IPS DF 4.7 (cell line): ENCODE measurements at regions not wholly inside any gene's neighbourhood (a gene's known extent, or its start where the extent isn't known, plus 50 kb on each side); places are given as distances from the start of the nearest gene placed in this dataset.
A peak's percentile ranks its signal among the peaks of the same experiment; 100 is the strongest.

Experiments used
- DNase-seq: peaks from one replicate; pipeline ENCODE4 v3.0.0-alpha.2; 2013; ENCODE audit warnings: low spot score; ENCODE audit errors: extremely low read depth

- no peak for DNase-seq
Observed at GRCh38 chr2:121014876-121015275, 270.1 kb downstream of the TFCP2L1 start.

GRCh38 chr2:121015971-121016485 is 269.0 kb downstream of the TFCP2L1 start:
- no peak for DNase-seq

DNA sequence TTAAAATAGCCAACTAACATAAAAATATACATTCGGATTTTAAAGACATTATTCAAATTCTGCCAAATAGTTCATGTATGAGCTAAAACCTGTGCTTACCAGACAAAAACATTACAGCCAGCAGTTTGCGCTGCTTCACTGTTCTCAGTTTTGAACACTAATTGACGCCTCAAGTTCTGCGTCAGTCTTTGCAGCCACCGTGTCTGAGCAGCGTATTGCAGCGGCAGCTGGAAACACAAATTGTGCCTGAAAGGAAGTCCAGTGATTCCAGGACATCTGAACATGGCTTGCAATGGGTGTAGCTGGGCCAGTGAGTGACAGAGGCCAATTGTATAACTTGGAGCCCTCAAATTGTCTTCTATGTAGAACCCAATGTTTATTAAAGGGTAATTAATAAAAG is 267.6 kb downstream of the TFCP2L1 start:
- DNase-seq = no peak

DNA sequence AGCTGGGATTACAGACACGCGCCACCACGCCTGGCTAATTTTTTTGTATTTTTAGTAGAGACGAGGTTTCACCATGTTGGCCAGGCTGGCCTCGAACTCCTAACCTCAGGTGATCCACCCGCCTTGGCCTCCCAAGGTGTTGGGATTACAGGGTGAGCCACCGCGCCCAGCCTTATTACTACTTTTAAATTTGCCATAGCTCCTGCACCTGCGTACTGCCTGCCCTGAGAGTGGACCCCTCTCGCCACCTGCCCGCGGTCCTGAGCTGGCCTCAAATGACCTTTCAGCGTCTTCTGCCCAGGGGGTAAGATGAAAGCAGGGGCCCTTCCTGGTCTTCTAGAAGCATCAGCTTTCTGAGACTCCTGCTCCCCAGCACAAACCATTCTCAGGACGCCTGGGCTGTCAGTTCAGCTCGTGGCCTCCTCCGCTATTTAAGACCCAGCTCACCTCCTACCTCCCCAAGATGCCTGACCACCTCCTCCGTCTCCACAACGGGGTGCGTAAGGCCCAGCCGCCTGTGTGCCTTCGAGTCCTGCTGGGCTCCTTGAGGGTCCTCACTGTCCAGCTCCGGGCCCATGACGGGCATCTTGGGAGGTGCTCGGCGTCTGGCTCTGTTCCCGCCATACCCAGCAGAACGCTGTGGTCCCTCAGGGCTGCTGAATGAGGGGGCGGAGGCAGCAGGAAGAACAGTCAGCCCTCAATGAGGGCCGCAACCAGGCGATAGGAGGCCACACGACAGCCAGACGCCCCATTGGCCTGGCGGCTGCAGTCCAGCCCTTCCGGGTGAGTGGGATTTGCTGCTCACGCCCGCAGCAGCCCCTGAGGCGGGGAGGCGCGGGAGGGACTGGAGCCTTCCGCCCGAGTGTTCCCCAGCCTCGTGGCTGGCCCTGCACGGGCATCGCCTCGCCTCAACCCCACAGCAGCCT is 266.6 kb downstream of the TFCP2L1 start:
- DNase-seq = peak; percentile 33

DNA sequence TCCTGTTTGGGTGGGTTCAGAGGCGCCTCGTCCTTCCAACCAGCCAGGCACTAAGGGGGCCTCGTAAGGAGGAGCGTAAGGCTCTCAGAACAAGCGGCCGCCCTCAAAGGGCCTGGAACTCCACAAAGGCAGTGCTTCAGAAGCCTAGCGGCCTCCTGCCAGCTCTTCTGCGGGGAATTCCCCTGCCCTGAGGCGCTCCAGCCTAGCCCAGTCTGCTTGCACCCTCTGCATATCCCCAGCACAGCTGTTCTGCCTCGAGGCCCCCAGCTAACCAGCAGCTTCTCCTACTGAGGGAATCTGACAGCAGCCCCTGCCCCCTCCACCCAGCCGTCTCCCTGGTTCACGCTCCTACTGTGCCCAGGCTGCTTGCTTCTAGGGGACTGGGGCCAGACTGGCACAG is 265.9 kb downstream of the TFCP2L1 start:
- no peak for DNase-seq

GRCh38 chr2:121019756-121020155 is 265.2 kb downstream of the TFCP2L1 start:
- DNase-seq = no peak

GRCh38 chr2:121021685-121022084 is 263.3 kb downstream of the TFCP2L1 start:
- DNase-seq = no peak

GRCh38 chr2:121028577-121028976 is 256.4 kb downstream of the TFCP2L1 start:
- no peak for DNase-seq

- DNase-seq = no peak
Observed at GRCh38 chr2:121030523-121030922, 254.5 kb downstream of the TFCP2L1 start.

GRCh38 chr2:121031568-121032340 is 253.2 kb downstream of the TFCP2L1 start:
- DNase-seq = no peak

DNA sequence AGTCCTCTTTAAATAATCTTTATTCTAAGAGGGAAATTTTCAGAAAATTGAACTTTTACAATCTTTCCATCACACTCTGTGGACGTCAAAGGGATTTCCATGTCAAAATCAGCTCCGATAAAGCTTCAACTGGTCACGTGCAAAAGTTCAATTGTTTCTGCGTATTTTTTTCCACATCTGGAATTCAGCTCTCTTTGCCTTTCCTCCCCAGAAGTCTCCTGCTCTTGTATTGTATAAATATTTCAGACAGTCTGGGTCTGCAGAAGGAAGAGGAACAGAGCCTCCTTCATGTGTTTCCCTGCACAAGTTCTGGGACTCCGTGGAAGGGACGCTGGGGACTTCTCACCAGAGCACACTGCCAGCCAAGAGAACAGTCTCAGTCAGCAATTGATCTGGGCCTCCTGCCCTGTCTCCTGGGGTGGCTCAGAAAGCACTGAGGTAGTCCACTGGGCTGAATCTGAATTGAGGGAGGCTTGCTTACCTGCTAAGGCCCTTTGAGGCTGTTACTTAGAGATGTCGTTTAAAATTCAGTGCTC is 251.5 kb downstream of the TFCP2L1 start:
- no peak for DNase-seq

DNA sequence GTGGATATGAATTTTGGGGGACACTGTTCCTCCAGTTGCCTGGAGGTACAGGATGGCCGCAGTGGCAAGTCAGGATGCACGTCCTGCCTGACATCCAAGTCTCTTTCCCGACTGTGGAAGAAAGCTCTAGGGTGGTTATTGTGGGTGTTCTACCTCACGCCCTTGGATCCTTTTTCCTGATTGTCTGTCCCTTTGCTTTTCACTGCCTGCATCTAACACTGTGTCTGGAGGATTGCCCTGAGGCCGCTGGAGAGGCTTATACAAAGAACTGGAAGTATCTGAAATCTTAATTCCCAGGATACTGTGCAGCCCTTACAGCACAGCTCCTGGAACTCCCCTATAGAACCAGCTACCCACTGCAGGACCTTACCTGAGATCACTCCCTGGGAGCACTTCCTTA is 250.5 kb downstream of the TFCP2L1 start:
- no peak for DNase-seq

- DNase-seq = no peak
Observed at GRCh38 chr2:121036226-121036692, 248.7 kb downstream of the TFCP2L1 start.

- no peak for DNase-seq
Observed at GRCh38 chr2:121037480-121037879, 247.5 kb downstream of the TFCP2L1 start.

DNA sequence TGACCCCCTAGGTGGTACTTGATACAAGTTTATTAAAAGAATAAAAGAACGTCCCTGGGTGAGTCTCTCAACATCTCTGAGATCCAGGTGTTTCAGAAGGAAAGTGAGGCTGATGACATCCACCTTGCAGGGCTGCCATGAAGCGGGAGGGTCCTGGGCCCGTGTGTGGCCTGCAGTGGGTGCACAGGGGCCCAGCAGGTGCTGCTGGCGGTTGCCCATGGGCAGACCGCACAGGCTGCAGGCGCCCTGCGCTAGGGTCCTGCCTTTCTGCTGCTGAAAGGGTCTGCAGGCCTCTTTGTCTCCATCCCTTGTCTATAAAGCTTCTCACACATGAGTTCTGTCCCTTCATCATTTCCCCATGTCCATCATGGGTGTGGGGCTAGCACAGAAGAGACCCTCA is 247.0 kb downstream of the TFCP2L1 start:
- DNase-seq = no peak

- no peak for DNase-seq
Observed at GRCh38 chr2:121038431-121038830, 246.6 kb downstream of the TFCP2L1 start.

- DNase-seq = no peak
Observed at GRCh38 chr2:121038891-121039616, 245.9 kb downstream of the TFCP2L1 start.

DNA sequence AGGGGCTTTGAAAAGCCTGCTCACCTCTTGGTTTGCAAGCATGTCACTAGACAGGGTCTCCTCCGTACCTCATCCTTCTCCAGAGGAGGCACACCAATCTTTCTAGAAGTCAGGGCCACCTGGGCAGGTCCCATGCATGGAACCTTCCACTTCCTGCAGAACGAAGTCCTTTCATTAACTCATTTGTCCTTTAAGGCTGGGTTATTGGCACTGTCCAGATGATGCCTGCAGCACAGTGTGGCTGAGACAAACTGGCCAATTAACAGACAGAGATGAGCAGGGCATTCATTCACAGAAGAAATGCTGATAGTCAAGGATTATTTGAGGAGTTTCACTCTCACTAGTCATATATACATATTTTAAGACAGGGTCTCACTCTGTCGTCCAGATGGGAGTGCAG is 245.3 kb downstream of the TFCP2L1 start:
- no peak for DNase-seq

DNA sequence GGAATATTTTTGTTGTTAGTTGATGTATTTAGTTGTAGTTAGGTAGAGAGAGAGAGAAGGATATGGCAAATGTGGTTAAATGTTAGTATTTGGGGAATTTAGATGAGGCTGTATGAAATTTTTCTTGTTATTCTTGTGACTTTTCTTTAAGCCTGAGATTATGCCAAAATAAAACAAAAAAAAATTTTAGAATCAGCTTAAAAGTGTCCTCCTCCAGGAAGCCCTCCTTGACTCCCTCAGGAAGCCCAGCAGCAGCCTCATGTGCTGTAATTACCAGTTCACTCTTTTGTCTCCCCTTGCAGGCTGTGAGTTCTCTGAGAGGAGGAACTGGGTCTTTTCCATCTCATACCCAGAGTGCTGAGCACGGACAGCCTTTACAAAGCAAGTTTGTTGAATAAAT is 243.5 kb downstream of the TFCP2L1 start:
- DNase-seq = no peak

DNA sequence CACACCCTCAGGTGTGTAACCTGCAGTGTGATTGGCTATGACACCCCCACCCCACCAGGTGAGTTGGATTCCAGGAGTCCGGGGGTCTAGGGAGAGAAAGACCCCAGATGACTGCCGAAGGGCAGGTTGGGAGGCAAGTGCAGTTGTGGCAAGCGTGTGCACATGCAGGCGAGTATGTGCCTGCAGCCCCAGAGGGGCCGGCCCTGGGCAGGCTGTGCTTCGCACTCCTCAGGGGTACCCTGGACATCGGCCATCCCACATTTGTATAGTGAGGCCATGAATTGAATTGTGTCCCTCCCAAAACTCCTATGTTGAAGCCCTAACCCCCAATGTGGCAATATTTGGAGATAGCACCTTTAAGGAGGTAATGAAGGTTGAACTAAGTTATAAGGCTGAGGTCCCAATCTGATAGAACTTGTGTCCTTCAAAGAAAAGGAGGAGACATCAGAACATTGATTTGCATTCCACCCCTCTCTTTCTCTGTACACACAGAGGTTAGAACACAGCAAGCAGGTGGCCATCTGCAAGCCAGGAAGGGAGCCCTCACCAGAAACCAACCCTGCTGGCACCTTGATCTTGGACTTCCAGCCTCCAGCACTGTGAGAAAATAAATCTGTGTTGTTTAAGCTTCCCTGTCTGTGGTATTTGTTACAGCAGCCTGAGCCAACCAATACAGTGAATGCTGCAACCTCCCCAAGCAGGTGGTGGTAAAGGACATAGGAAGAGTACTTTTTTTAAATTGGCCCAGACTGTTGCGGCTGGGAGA is 241.8 kb downstream of the TFCP2L1 start:
- DNase-seq = no peak
